Gastroesophageal sphincter (tissue), 3 donors: ENCODE measurements at regions not wholly inside any gene's neighbourhood (a gene's known extent, or its start where the extent isn't known, plus 50 kb on each side); places are given as distances from the start of the nearest gene placed in this dataset.

Source experiments
- CTCF ChIP-seq, 4 experiments: fragments of 200-600 bp in 2 of 4; fragments of 450-650 bp in 2 of 4; sonication (generic) in 1 of 4; IDR thresholded peaks; one replicate each; pipeline ENCODE4 v1.5.1; 2017 to 2019; ENCODE audit warnings: antibody characterized with exemption in 4 of 4, mild to moderate bottlenecking in 2 of 4, moderate library complexity in 2 of 4
- POLR2A ChIP-seq, 2 donors: fragments of 450-650 bp; IDR thresholded peaks; one replicate each; pipeline ENCODE4 v1.6.1; 2017; ENCODE audit warnings: antibody characterized with exemption in 2 of 2, mild to moderate bottlenecking in 2 of 2, moderate library complexity in 1 of 2

- no peak for TF ChIP-seq CTCF (IDR thresholded peaks at IDR 0.05)
- TF ChIP-seq POLR2A (IDR thresholded peaks at IDR 0.05): no peak
Observed at GRCh38 chr7:121576148-121576917, 180.2 kb upstream of the FAM3C start.
